AG10803 (cell line): ENCODE measurements at regions not wholly inside any gene's neighbourhood (a gene's known extent, or its start where the extent isn't known, plus 50 kb on each side); places are given as distances from the start of the nearest gene placed in this dataset.

Experiments used
- DNase-seq: peaks from one replicate; pipeline ENCODE4 v3.0.0; 2010; ENCODE audit warnings: low read depth
- H3K4me3 ChIP-seq: 2 replicates; pipeline ENCODE4 v1.5.1; 2011; ENCODE audit warnings: mild to moderate bottlenecking, low read length, control low read depth
- TF ChIP-seq, protein P1 (sequence below): conservative IDR thresholded peaks from 2 replicates; pipeline ENCODE4 v1.5.1; 2011; ENCODE audit warnings: mild to moderate bottlenecking, low read length, control low read depth, inconsistent platforms

DNA sequence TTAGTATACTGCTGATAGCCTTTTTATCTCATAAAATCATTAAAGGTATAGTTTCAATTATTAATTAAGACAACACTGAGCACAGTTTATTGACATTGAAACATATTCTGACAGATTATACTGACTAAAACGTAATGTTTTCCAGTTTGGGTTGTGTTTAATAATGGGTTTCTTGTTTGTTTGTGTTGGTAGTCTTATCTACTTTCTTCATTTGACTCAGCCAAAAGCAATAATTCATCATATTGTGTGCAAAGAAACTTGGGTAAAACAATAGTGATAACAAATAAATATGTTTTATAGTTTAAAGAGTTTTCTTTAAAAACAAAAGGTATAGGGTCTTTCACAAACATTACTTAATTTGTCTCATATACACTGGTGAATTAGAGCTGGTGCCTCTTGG, 629.2 kb upstream of the AGTR1 start:
- TF ChIP-seq, protein P1, sequence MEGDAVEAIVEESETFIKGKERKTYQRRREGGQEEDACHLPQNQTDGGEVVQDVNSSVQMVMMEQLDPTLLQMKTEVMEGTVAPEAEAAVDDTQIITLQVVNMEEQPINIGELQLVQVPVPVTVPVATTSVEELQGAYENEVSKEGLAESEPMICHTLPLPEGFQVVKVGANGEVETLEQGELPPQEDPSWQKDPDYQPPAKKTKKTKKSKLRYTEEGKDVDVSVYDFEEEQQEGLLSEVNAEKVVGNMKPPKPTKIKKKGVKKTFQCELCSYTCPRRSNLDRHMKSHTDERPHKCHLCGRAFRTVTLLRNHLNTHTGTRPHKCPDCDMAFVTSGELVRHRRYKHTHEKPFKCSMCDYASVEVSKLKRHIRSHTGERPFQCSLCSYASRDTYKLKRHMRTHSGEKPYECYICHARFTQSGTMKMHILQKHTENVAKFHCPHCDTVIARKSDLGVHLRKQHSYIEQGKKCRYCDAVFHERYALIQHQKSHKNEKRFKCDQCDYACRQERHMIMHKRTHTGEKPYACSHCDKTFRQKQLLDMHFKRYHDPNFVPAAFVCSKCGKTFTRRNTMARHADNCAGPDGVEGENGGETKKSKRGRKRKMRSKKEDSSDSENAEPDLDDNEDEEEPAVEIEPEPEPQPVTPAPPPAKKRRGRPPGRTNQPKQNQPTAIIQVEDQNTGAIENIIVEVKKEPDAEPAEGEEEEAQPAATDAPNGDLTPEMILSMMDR = no peak
- no peak for DNase-seq
- no peak overlapping the region for H3K4me3 ChIP-seq

GRCh38 chr3:148070041-148070440, 627.7 kb upstream of the AGTR1 start:
- DNase-seq = no peak
- TF ChIP-seq, protein P1 = no peak
- H3K4me3 ChIP-seq = no peak overlapping the region

GRCh38 chr3:148073721-148074456, 623.8 kb upstream of the AGTR1 start:
- TF ChIP-seq, protein P1 = no peak
- no peak for DNase-seq
- no peak overlapping the region for H3K4me3 ChIP-seq

GRCh38 chr3:148074946-148075345, 622.8 kb upstream of the AGTR1 start:
- TF ChIP-seq, protein P1 = no peak
- DNase-seq = no peak
- no peak overlapping the region for H3K4me3 ChIP-seq

- H3K4me3 ChIP-seq = no peak overlapping the region
- TF ChIP-seq, protein P1 = peak; percentile 96
- peak; percentile 68 for DNase-seq
Observed at GRCh38 chr3:148075771-148076716, 621.7 kb upstream of the AGTR1 start.

DNA sequence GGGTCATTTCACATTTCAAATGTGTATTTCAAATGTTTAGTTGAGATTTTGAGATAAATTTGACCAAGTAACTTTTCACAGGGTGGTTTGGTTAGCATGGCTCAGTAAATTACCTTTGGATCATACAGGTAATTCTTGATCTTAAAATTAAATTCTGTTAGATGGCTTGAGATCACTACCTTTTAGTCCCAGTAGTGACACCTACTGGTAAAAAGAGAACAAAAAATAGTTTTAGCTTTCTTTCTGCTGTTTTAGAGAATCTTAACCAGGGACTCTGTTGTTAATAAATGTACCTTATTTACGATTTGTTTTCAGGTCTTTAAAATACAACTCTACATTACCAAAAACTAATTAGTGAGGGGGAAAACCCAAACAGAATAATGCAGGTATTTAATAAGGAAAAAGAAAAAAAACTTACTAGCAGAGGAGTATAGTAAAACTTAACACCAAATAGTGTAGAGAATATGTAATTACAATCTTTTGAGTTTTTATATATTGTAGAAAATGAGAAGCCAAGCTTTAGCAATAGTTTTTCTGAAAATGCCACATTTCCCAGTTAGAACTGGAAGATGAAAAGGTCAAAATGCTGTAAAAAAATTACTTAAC, 620.3 kb upstream of the AGTR1 start:
- H3K4me3 ChIP-seq = no peak overlapping the region
- TF ChIP-seq, protein P1 = peak; percentile 66
- peak; percentile 21 for DNase-seq
